Immature natural killer cell (primary cell): ENCODE measurements at regions not wholly inside any gene's neighbourhood (a gene's known extent, or its start where the extent isn't known, plus 50 kb on each side); places are given as distances from the start of the nearest gene placed in this dataset.

Experiments used
- DNase-seq, 3 donors: peaks; one replicate each; pipeline ENCODE4 v3.0.0; 2022; ENCODE audit warnings: mixed read lengths in 1 of 3
- H3K27ac Mint-ChIP-seq, 6 donors: one replicate each; pipeline ENCODE4 v1.8.0; 2020; ENCODE audit warnings: mixed read lengths in 6 of 6, mild to moderate bottlenecking in 5 of 6, inconsistent platforms in 4 of 6, moderate library complexity in 3 of 6
- H3K27me3 Mint-ChIP-seq, 3 donors: one replicate each; pipeline ENCODE4 v1.8.0; 2020 to 2021; ENCODE audit warnings: low read depth in 3 of 3, mild to moderate bottlenecking in 3 of 3, mixed read lengths in 3 of 3, moderate library complexity in 3 of 3, inconsistent platforms in 1 of 3
- H3K36me3 Mint-ChIP-seq, 3 donors: one replicate each; pipeline ENCODE4 v1.8.0; 2020; ENCODE audit warnings: mixed read lengths in 3 of 3, inconsistent platforms in 2 of 3, mild to moderate bottlenecking in 2 of 3
- H3K4me1 Mint-ChIP-seq, 2 donors: one replicate each; pipeline ENCODE4 v1.8.0; 2020; ENCODE audit warnings: inconsistent platforms in 2 of 2, mild to moderate bottlenecking in 2 of 2, mixed read lengths in 2 of 2, moderate library complexity in 1 of 2
- H3K4me3 Mint-ChIP-seq, 5 donors: one replicate each; pipeline ENCODE4 v1.8.0; 2020; ENCODE audit warnings: mild to moderate bottlenecking in 5 of 5, mixed read lengths in 5 of 5, inconsistent platforms in 3 of 5, moderate library complexity in 3 of 5
- H3K9me3 Mint-ChIP-seq, 6 donors: one replicate each; pipeline ENCODE4 v1.8.0; 2020; ENCODE audit warnings: mild to moderate bottlenecking in 6 of 6, mixed read lengths in 6 of 6, inconsistent platforms in 4 of 6, moderate library complexity in 3 of 6

DNA sequence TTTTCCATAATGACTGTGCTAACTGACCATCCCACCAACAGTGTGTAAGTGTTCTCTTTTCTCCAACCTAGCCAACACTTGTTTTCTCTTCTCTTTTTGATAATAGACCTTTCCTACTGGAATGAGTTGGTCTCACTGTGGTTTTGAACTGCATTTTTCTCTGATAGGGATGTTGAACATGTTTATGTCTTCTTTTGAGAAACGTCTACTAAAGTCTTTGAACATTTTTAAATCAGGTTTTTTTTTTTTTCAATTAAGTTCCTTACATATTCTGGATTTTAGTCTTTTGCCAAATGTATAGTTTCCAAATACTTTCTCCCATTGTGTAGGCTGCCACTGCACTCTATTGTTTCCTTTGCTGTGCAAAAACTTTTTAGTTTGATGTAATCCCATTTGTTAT is 405.5 kb upstream of the FIGN start:
- Mint-ChIP-seq H3K9me3 (peaks cover 7 to 26% (median 15%) of the 10 kb centered on the region in 6 donors), H3K27me3 (peaks cover 0 to 1% (median 0%) of the 10 kb centered on the region in 3 donors), H3K4me3 (no peak overlapping the region)

GRCh38 chr2:164138750-164139149 is 402.9 kb upstream of the FIGN start:
- DNase-seq: no peak
- Mint-ChIP-seq H3K36me3 (no peaks in the 10 kb centered on the region), H3K9me3 (peaks cover 8 to 17% (median 11%) of the 10 kb centered on the region in 6 donors), H3K4me3 (no peak overlapping the region), H3K27ac (no peak overlapping the region), H3K4me1 (no peaks in the 10 kb centered on the region), H3K27me3 (peaks cover 0 to 1% (median 0%) of the 10 kb centered on the region in 3 donors)

More for the DNA sequence above, 405.5 kb upstream of the FIGN start:
- no peak for DNase-seq
- Mint-ChIP-seq H3K27ac (no peak overlapping the region), H3K36me3 (no peaks in the 10 kb centered on the region), H3K4me1 (no peaks in the 10 kb centered on the region)

DNA sequence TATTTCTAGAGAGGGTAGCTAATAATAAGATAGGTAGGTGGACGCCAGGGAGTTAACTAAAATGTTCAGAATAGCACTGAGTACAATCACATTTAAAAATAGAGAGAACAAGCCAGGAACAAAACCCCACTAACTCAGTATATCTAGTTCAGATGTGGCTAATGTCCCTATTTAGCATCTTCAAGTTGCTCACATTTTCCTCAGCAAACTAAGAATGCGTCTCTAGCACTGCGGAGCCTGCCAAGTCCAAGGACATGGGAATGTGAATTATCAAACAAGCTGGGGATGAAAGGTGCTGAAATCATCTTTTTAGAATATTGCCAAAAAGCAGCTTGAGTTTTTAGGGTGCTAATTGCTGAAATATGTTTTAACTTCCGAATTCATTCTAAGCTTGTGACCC is 398.5 kb upstream of the FIGN start:
- no peaks in the 10 kb centered on the region for H3K36me3 Mint-ChIP-seq
- no peaks in the 10 kb centered on the region for H3K27me3 Mint-ChIP-seq
- H3K4me1 Mint-ChIP-seq: no peaks in the 10 kb centered on the region
- no peak overlapping the region for H3K27ac Mint-ChIP-seq
- DNase-seq: no peak
- no peak overlapping the region for H3K4me3 Mint-ChIP-seq
- peaks cover 4 to 27% (median 13%) of the 10 kb centered on the region in 6 donors for H3K9me3 Mint-ChIP-seq

DNA sequence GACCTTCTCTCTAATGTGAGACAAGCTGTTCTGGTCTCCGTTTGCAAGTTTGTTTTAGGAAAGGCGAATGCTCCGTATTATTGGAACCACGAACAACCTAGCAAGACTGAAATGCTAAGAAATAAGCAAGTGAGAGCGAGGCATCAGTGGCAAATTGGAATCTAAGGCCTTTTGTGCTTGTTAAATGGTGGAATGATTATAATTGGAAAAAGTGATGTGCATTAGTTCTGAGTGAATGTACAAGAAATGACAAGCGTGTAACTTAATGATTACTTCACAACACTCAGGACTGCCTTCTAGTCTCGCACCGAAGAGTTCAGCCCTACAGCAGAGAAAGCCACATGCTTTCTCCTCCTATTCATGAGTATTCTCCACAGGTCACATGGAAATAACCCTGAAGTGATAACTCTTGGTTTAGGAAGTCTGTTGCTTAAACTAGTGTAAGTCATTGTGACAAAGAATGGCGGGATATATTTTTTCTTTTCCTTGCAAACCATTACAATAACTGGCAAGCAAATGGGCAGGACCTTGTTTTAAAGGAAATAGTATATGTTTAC is 392.2 kb upstream of the FIGN start:
- Mint-ChIP-seq H3K9me3 (peaks cover 0 to 30% (median 10%) of the 10 kb centered on the region in 6 donors), H3K27ac (no peak overlapping the region), H3K4me1 (no peaks in the 10 kb centered on the region), H3K27me3 (peaks cover 0 to 3% (median 0%) of the 10 kb centered on the region in 3 donors), H3K36me3 (no peaks in the 10 kb centered on the region), H3K4me3 (no peak overlapping the region)
- no peak for DNase-seq

GRCh38 chr2:164126960-164127660 is 391.3 kb upstream of the FIGN start:
- Mint-ChIP-seq H3K27ac (no peak overlapping the region), H3K36me3 (no peaks in the 10 kb centered on the region), H3K4me3 (no peak overlapping the region), H3K27me3 (peaks cover 0 to 3% (median 0%) of the 10 kb centered on the region in 3 donors), H3K9me3 (peaks cover 0 to 24% (median 6%) of the 10 kb centered on the region in 6 donors), H3K4me1 (no peaks in the 10 kb centered on the region)
- DNase-seq: no peak

DNA sequence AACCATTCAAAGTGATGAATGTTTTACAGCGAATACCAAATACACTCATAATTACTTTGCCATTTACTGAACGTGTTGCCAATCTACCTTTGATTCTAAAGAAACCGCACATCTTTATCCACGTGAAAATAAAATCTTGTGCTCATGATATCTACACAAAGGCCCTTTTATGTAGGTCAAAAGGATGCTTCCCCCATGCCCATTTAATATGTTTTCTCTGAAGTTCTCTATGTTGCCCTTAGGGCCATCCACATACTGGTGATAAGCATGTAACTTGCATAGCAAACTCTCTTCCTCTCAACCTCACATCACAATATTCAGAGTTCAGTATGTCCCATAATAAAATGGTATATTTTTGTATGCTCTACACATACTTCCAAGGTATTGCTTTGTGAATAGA is 380.0 kb upstream of the FIGN start:
- no peaks in the 10 kb centered on the region for H3K27me3 Mint-ChIP-seq
- H3K27ac Mint-ChIP-seq: no peak overlapping the region
- H3K36me3 Mint-ChIP-seq: no peaks in the 10 kb centered on the region

DNA sequence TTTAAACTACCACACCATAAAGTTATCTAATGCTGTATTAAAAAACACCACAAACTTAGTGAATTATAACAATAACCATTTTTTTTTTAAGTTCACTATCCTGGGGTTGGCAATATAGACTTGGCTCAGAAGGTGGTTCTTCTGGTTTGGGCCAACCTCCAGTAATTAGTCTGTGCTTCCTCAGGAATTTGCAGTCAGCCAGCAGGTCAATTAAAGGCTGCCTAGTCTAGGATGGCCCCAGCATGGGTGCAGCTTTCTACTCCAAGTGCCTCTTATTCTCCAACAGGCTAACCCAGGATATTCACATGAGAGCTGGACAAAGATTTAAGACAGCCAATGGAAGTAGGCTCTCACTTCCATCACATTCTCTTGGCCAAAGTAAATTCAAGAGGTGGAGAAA is 379.1 kb upstream of the FIGN start:
- Mint-ChIP-seq H3K4me3 (no peak overlapping the region), H3K4me1 (no peaks in the 10 kb centered on the region), H3K9me3 (peaks cover 2 to 13% (median 5%) of the 10 kb centered on the region in 6 donors), H3K27me3 (no peaks in the 10 kb centered on the region), H3K27ac (no peak overlapping the region), H3K36me3 (no peaks in the 10 kb centered on the region)
- no peak for DNase-seq

More for the DNA sequence above, 380.0 kb upstream of the FIGN start:
- Mint-ChIP-seq H3K4me1 (no peaks in the 10 kb centered on the region), H3K4me3 (no peak overlapping the region), H3K9me3 (peaks cover 2 to 19% (median 6%) of the 10 kb centered on the region in 6 donors)
- DNase-seq: no peak

DNA sequence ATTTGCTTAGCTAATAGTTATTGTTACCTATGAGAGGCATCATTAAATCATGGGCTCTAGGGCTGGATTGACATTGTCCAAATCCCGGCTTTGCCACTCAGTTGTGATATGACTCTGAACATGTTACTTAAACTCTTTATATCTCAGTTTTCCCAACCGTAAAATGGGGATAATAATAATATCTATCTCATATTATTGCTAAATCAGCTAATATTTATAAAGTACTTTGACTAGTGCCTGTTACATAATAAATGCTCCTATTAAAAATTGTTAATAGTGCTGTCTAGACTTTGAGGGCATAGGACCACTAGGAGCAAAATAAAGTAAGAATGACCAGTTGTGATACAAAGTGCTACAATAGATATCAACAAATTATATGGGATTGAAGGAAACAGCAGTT is 376.3 kb upstream of the FIGN start:
- Mint-ChIP-seq H3K27ac (no peak overlapping the region), H3K27me3 (no peaks in the 10 kb centered on the region), H3K36me3 (no peaks in the 10 kb centered on the region), H3K9me3 (peaks cover 0 to 11% (median 3%) of the 10 kb centered on the region in 6 donors), H3K4me3 (no peak overlapping the region), H3K4me1 (no peaks in the 10 kb centered on the region)
- no peak for DNase-seq

- Mint-ChIP-seq H3K36me3 (no peaks in the 10 kb centered on the region), H3K27ac (no peak overlapping the region), H3K27me3 (no peaks in the 10 kb centered on the region), H3K4me3 (no peak overlapping the region), H3K4me1 (no peaks in the 10 kb centered on the region), H3K9me3 (peaks cover 0 to 13% (median 2%) of the 10 kb centered on the region in 6 donors)
- no peak for DNase-seq
These were observed 374.7 kb upstream of the FIGN start for GRCh38 chr2:164110515-164110914.

GRCh38 chr2:164109006-164109405 is 373.2 kb upstream of the FIGN start:
- Mint-ChIP-seq H3K36me3 (no peaks in the 10 kb centered on the region), H3K4me1 (no peaks in the 10 kb centered on the region), H3K9me3 (peaks cover 2 to 16% (median 6%) of the 10 kb centered on the region in 6 donors), H3K4me3 (no peak overlapping the region), H3K27ac (no peak overlapping the region), H3K27me3 (peaks cover 0 to 3% (median 0%) of the 10 kb centered on the region in 3 donors)
- DNase-seq: no peak

DNA sequence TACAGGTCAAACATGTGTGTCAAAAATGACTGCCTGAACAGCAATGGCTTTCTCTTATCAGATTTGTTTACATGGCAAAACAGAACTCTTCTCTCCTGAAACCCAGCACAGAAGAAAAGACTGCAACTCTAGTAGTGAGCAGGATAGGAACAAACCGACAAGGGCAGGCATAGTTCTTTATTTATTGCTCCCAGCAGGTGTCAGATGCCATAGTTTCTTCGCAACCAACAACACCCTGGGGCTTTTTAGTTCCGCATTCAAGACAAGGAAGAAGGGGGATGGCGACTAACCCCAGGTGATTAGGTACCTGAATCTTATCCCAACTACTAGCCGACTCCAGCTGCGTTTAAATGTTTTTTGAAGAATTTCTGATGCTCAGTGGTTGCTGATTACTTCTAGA is 367.5 kb upstream of the FIGN start:
- H3K27ac Mint-ChIP-seq: no peak overlapping the region
- no peak for DNase-seq
- H3K36me3 Mint-ChIP-seq: no peaks in the 10 kb centered on the region
- peaks cover 7 to 28% (median 20%) of the 10 kb centered on the region in 6 donors for H3K9me3 Mint-ChIP-seq
- no peaks in the 10 kb centered on the region for H3K4me1 Mint-ChIP-seq
- H3K27me3 Mint-ChIP-seq: peaks cover 0 to 3% (median 0%) of the 10 kb centered on the region in 3 donors
- no peak overlapping the region for H3K4me3 Mint-ChIP-seq

DNA sequence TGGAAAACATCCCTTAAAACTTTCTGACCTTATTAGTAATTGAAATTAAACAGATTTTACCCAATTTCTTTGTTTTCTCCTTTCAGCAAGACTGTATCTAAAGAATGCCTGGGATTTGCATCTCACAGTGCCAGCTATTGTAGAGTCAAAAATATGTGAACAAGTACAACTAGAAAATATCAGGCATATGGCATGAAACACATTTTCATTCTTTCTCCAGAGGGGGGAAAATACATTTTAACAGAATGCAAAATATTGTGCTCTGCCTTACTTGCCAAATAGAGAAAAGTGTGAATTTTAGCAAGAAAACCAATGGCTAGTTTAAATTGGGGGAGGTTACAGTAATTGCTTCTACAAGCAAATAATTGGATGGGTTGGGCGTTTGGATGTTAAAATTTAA is 366.6 kb upstream of the FIGN start:
- Mint-ChIP-seq H3K36me3 (no peaks in the 10 kb centered on the region), H3K9me3 (peaks cover 7 to 29% (median 20%) of the 10 kb centered on the region in 6 donors), H3K4me1 (no peaks in the 10 kb centered on the region), H3K4me3 (no peak overlapping the region), H3K27me3 (peaks cover 0 to 3% (median 0%) of the 10 kb centered on the region in 3 donors), H3K27ac (no peak overlapping the region)
- no peak for DNase-seq

DNA sequence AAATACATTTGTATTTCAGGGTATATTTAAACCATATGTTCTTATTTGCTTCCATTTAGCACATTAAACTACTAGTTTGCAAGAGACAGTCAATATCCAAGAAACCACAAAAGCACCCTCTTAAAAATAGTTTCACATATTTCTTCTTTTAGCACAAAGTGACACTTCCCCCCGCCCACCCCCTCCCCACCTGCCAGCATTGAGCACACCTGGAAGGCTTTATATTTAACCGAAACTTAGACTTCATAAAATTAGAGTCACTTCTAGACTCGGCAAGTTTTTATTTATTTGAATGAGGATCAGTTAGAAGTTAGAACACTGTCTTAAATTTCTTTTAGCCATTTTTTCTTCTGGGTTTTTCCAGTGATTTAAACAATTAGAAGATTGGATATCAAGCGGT is 355.9 kb upstream of the FIGN start:
- H3K27me3 Mint-ChIP-seq: peaks cover 0 to 2% (median 1%) of the 10 kb centered on the region in 3 donors
- H3K4me1 Mint-ChIP-seq: no peaks in the 10 kb centered on the region
- H3K27ac Mint-ChIP-seq: no peak overlapping the region
- H3K4me3 Mint-ChIP-seq: no peak overlapping the region
- H3K36me3 Mint-ChIP-seq: peaks cover 0 to 3% (median 0%) of the 10 kb centered on the region in 3 donors
- peaks cover 10 to 43% (median 19%) of the 10 kb centered on the region in 6 donors for H3K9me3 Mint-ChIP-seq
- no peak for DNase-seq

- Mint-ChIP-seq H3K36me3 (peaks cover 0 to 3% (median 0%) of the 10 kb centered on the region in 3 donors), H3K27me3 (peaks cover 0 to 2% (median 1%) of the 10 kb centered on the region in 3 donors), H3K27ac (no peak overlapping the region), H3K4me3 (no peak overlapping the region), H3K4me1 (no peaks in the 10 kb centered on the region), H3K9me3 (peaks cover 6 to 41% (median 14%) of the 10 kb centered on the region in 6 donors)
- no peak for DNase-seq
These were observed 354.7 kb upstream of the FIGN start for GRCh38 chr2:164090533-164090932.
